Nephron progenitor cell (in vitro differentiated cells): ENCODE measurements at regions not wholly inside any gene's neighbourhood (a gene's known extent, or its start where the extent isn't known, plus 50 kb on each side); places are given as distances from the start of the nearest gene placed in this dataset.

Experiments used
- DNase-seq: peaks from one replicate; pipeline ENCODE4 v3.0.0; 2021
- H3K27ac Mint-ChIP-seq: 2 replicates; pipeline ENCODE4 v1.8.0; 2021; ENCODE audit warnings: mild to moderate bottlenecking, moderate library complexity, mixed read lengths
- H3K27me3 Mint-ChIP-seq: 2 replicates; pipeline ENCODE4 v1.8.0; 2021; ENCODE audit warnings: mild to moderate bottlenecking, low read depth, mixed read lengths; ENCODE audit not compliant: poor library complexity
- H3K36me3 Mint-ChIP-seq: 2 replicates; pipeline ENCODE4 v1.8.0; 2021; ENCODE audit warnings: low read depth, mixed read lengths
- H3K4me1 Mint-ChIP-seq: 2 replicates; pipeline ENCODE4 v1.8.0; 2021; ENCODE audit warnings: mixed read lengths
- H3K4me3 Mint-ChIP-seq: 2 replicates; pipeline ENCODE4 v1.8.0; 2021; ENCODE audit warnings: mild to moderate bottlenecking, moderate library complexity, mixed read lengths
- H3K9me3 Mint-ChIP-seq: 2 replicates; pipeline ENCODE4 v1.8.0; 2021; ENCODE audit warnings: mild to moderate bottlenecking, moderate library complexity, mixed read lengths
- TF ChIP-seq, protein P1 (sequence below): fragments of 200-600 bp; sonication (generic); IDR thresholded peaks from 2 replicates; pipeline ENCODE4 v1.5.0; 2021; ENCODE audit warnings: antibody characterized with exemption

DNA sequence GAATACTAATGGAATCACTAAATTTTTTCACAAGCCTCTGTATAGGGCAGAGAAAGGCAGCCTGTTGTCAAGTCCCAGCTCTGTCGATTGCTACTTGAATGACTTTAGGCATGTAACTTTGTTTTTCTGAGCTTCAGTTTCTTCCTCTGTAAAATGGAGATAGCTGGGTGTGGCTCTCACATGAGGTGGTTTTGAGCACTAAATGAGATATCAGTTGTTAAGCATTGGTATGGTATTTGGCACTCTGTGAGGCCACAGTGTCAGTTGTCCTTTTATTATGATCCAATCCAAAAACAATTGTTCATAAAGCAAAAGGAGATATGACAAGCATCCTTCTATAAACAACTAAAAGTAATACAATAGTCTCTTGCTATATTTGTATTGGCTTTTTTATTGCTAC, 120.6 kb downstream of the DUSP6 start:
- peaks cover 7% of the 10 kb centered on the region for H3K36me3 Mint-ChIP-seq
- H3K4me3 Mint-ChIP-seq = no peak overlapping the region
- TF ChIP-seq, protein P1, sequence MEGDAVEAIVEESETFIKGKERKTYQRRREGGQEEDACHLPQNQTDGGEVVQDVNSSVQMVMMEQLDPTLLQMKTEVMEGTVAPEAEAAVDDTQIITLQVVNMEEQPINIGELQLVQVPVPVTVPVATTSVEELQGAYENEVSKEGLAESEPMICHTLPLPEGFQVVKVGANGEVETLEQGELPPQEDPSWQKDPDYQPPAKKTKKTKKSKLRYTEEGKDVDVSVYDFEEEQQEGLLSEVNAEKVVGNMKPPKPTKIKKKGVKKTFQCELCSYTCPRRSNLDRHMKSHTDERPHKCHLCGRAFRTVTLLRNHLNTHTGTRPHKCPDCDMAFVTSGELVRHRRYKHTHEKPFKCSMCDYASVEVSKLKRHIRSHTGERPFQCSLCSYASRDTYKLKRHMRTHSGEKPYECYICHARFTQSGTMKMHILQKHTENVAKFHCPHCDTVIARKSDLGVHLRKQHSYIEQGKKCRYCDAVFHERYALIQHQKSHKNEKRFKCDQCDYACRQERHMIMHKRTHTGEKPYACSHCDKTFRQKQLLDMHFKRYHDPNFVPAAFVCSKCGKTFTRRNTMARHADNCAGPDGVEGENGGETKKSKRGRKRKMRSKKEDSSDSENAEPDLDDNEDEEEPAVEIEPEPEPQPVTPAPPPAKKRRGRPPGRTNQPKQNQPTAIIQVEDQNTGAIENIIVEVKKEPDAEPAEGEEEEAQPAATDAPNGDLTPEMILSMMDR = no peak
- peaks cover 21% of the 10 kb centered on the region for H3K9me3 Mint-ChIP-seq
- H3K27me3 Mint-ChIP-seq = no peaks in the 10 kb centered on the region
- DNase-seq = no peak
- no peak overlapping the region for H3K27ac Mint-ChIP-seq
- peaks cover 69% of the 10 kb centered on the region for H3K4me1 Mint-ChIP-seq

DNA sequence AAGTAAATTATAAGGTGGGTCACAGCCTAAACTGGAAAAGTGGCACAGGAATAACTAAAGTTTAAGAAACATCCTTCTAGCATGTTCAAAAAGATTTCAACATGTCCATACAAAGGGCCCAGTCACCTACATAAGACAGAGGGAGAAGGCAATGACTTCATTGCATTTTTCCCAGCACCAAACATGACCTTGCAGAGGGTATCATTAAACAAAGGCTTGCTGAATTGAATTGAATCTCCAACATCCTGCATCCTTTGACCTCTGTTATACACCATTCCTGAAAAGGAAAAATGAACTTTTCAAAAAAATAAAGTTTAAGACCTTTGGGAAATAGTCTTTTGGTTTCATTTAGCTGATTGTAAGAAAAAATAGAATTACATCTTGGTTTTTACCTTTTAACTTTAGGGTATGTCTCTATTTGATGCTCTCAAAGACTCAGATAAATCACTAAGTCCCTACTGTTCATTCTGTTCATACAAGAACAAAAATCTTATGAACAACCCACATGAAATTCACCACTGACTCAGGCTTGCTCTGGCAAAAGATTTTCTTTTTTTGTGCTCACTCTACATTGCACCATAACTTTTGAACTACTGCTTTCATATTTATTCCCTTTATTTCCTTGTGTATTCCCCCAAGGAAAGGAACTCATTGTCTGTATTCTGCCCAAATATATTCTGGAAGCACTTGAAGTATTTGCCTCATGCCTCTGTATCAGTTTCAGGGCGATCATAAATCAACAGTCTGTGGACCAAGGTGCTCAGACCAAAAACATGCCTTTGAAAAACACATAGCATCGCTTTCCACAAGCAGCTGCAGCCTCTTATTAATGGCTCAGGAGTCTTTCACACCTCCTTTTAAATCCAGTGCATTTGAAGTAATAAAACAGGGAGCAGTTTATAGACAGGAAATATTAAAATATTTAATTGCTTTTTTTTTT, 121.7 kb downstream of the DUSP6 start:
- Mint-ChIP-seq H3K4me1 (peaks cover 73% of the 10 kb centered on the region), H3K4me3 (no peak overlapping the region), H3K27me3 (no peaks in the 10 kb centered on the region), H3K27ac (peak overlapping the region; percentile 41), H3K9me3 (peaks cover 21% of the 10 kb centered on the region), H3K36me3 (peaks cover 7% of the 10 kb centered on the region)
- TF ChIP-seq, protein P1 = no peak
- DNase-seq = peak; percentile 14

DNA sequence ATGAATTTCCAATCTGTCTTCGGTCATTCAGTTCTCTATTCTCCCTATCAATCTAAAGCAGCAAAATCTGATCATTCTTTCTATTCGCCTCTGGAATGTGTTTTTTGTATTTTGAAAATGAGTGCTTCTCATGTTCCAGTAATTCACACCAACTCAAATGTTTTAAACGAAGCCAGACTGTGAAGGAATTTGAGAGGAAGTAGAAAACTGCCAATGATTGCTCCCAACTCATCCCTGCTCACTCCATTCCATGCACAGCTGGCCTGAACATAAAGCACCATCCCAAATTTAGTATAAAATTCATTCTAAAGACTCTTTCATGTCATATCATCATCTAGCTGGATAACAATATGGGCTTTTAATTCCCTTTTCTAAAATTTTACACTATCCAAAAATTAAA, 123.8 kb downstream of the DUSP6 start:
- H3K9me3 Mint-ChIP-seq = peaks cover 28% of the 10 kb centered on the region
- H3K4me3 Mint-ChIP-seq = no peak overlapping the region
- peaks cover 16% of the 10 kb centered on the region for H3K36me3 Mint-ChIP-seq
- no peaks in the 10 kb centered on the region for H3K27me3 Mint-ChIP-seq
- peaks cover 67% of the 10 kb centered on the region for H3K4me1 Mint-ChIP-seq
- DNase-seq = no peak
- H3K27ac Mint-ChIP-seq = peak overlapping the region; percentile 31
- TF ChIP-seq, protein P1 = no peak

DNA sequence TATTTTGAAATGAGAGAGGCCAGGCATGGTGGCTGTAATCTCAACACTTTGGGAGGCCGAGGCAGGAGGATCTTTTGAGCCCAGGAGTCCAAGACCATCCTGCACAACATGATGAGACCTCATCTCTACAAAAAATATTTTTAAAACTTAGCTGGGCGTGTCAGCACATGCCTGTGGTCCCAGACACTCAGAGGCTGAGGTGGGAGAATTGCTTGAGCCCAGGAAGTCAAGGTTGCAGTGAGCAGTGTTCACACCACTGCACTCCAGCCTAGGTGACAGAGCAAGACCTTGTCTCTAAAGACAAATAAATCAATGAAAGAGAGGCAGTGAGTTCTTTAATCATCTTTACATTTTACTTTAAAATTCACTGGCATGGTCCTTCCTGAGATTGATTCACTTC, 124.5 kb downstream of the DUSP6 start:
- TF ChIP-seq, protein P1 = no peak
- Mint-ChIP-seq H3K27ac (no peak overlapping the region), H3K4me3 (no peak overlapping the region), H3K27me3 (no peaks in the 10 kb centered on the region), H3K36me3 (peaks cover 15% of the 10 kb centered on the region), H3K4me1 (peaks cover 67% of the 10 kb centered on the region), H3K9me3 (peaks cover 25% of the 10 kb centered on the region)
- no peak for DNase-seq

DNA sequence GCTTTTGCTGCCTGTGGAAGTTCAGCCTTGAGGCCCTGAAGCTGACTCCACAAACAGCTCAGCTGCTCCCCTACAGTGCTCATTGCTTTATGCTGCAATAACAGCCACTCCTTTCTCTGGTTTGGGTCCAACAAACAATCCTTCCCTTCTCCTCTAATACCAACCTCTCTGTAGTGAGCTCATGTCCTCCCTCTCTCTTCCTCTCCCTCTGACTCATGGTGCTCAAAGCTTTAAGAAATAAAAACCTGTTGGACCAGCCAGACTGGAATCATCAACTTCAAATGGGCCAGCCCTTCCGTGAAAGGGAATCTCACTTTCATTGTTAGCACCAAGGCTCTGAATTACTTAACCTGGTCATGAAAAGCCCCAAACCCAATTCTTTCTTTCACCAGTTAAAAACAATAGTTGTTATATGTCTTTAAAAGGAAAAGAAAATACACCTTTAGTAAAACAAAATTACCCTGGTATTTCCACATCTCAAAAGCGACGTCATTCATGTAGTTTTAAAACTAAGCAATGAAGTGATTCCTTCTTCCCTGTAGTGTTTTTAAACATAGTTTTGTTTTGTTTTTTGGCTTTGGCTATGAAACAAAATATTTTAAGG, 126.4 kb downstream of the DUSP6 start:
- peak overlapping the region; percentile 39 for H3K27ac Mint-ChIP-seq
- peaks cover 21% of the 10 kb centered on the region for H3K36me3 Mint-ChIP-seq
- peaks cover 59% of the 10 kb centered on the region for H3K4me1 Mint-ChIP-seq
- H3K9me3 Mint-ChIP-seq = peaks cover 30% of the 10 kb centered on the region
- peaks cover 3% of the 10 kb centered on the region for H3K27me3 Mint-ChIP-seq
- no peak overlapping the region for H3K4me3 Mint-ChIP-seq
- DNase-seq = no peak
- TF ChIP-seq, protein P1 = no peak
